CD4-positive, alpha-beta T cell treated with Interleukin-6 at 100 ng/mL for 8 hours (primary cell): ENCODE measurements at regions not wholly inside any gene's neighbourhood (a gene's known extent, or its start where the extent isn't known, plus 50 kb on each side); places are given as distances from the start of the nearest gene placed in this dataset.
"Not testable (repeated sequence)": the region's sequence is repeated elsewhere in the genome, so short reads cannot be mapped to it uniquely, and the experiment has no call there.

ENCODE experiments used
- DNase-seq: peaks from one replicate; pipeline ENCODE4 v3.0.0-alpha.2; 2020; ENCODE audit warnings: mixed read lengths, low spot score

GRCh38 chr7:9210114-9210513, 776.7 kb downstream of the NXPH1 start:
- DNase-seq = no peak

DNA sequence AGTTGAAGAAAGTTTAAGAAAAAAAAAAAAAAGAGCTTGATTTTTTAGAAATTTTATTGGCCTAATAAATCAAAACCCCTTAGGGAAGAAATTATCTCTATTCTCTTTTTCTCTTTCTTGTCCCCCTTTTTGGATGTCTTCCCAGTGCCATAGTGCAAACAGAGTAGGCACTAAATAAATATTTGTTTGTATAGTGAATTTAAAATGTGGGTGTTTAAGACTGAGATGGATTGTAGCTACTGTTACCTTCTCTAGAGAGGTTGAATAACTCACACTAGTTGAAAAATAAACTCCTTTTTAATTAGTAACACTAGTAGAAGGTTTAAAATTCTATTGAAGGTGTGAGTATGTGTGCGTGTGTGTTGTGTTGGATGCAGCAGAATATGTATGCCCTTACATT, 783.8 kb downstream of the NXPH1 start:
- DNase-seq = no peak

GRCh38 chr7:9226500-9226899, 793.1 kb downstream of the NXPH1 start:
- DNase-seq = no peak

GRCh38 chr7:9231630-9232121, 798.3 kb downstream of the NXPH1 start:
- DNase-seq = no peak

DNA sequence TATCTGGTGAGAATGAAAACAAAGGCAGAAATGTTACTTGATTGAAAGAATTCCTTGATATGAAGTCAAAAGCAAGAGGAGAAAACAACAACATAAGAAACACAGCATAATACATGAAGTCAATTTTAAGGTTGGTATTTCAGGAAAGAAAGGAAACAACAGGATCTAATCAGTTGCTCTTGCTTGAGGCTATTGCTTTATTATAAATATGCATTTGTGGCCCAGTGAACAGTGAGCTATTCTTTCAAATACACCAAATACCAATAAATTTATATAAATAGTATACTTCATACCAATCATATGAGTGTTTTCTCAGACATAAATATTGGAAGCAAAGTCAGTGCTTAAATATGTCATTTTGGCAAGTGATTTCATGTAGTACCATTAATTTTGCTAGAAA, 806.6 kb downstream of the NXPH1 start:
- DNase-seq = no peak

- no peak for DNase-seq
Measured at GRCh38 chr7:9241826-9242225, 808.4 kb downstream of the NXPH1 start.

GRCh38 chr7:9242636-9243035, 809.2 kb downstream of the NXPH1 start:
- DNase-seq = no peak

- no peak for DNase-seq
Measured at GRCh38 chr7:9250876-9251275, 817.5 kb downstream of the NXPH1 start.

GRCh38 chr7:9264395-9264794, 831.0 kb downstream of the NXPH1 start:
- DNase-seq = no peak

DNA sequence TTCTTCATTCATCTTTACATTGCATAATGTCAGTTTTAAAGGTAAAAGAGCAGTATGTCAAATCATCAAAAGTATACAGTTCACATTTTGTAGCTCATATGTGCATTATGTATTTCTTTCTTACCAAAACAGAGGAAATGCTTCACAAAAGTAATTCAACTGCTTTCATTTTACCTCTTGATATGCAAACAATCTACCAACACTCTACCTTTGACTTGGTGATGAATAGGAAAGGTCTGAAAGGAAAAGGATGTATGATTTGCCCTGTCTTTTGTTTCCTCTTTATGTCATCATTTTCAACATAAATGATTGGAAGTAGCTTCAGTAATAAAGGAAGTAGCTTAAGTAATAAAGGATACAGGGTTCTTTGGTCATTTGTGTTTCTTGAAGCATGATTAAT, 846.7 kb downstream of the NXPH1 start:
- no peak for DNase-seq

GRCh38 chr7:9283246-9283645, 849.8 kb downstream of the NXPH1 start:
- no peak for DNase-seq

DNA sequence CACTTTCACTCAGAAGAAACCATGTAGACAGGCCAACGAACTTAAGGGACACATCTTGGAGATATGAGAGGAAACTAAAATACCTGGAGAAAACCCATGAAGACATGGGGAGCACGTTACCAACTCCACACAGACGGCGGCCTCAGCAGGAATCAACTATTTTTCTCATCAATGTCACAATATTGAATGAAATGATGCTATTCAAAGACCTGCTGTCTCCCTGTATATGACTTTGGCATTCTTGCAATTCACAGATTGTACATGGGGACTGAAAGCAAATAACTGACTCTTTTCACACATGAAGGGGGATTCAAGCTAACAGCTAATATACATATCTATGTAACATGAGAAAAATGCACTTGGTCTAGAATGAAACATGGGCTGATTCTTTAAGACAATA, 869.0 kb downstream of the NXPH1 start:
- no peak for DNase-seq

- DNase-seq = no peak
Measured at GRCh38 chr7:9307131-9307530, 873.7 kb downstream of the NXPH1 start.

GRCh38 chr7:9324513-9324912, 891.1 kb downstream of the NXPH1 start:
- DNase-seq = no peak

DNA sequence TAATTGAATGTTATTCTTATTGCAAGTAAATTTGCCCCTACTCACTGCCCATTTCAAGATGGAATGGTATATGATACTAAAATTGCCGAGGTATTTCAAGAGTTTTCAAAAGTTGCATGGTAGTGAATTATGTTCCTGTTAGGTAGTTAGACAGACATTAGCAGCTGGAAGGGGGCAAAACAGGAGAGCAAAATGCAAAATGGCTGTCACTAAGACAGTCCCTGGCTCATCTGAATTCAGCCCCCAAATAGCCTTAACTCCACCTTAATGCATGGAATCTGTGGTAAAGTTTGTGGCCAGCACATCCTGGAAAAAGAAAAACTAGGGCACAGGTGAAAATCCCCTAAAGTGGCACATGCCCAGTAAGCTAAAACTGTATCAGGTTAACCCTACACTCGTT, 894.9 kb downstream of the NXPH1 start:
- no peak for DNase-seq

GRCh38 chr7:9349625-9350024, 916.2 kb downstream of the NXPH1 start:
- DNase-seq = no peak

DNA sequence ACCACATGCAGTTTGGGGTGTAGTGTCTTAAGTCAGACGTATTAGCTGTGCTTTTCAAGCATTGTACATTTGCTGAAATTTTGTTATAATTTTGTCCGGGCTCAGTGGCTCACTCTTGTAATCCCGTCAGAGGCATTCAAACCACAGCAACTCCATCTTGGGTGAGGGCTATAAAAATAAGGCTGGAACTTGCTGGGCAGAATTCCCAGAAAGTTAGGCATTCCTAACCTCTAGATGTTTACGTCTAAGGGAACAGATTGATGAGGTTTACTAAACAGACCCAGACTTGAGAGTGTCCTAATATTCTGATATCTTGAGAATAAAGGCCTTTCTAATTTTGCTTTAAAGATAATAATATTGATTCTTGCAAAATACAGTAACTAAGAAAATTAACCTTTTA, 957.8 kb downstream of the NXPH1 start:
- no peak for DNase-seq

DNA sequence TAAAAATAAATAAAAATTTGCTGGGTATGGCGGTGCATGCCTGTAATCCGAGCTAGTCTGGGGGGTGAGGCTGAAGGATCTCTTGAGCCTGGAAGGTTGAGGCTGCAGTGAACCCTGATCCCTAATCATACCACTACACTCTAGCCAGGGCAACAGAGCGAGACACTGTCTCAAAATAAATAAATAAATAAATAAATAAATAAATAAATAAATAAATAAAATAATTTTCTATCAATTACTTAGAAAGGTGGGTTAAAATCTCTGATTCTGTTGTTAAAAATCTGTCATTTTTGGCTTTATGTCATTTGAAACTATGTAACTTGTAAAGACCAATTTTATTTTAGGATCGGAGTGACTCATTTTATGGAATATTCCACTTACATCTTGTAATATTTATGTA, 958.6 kb downstream of the NXPH1 start:
- no peak for DNase-seq

GRCh38 chr7:9404386-9404785, 971.0 kb downstream of the NXPH1 start:
- DNase-seq = not testable (repeated sequence)

DNA sequence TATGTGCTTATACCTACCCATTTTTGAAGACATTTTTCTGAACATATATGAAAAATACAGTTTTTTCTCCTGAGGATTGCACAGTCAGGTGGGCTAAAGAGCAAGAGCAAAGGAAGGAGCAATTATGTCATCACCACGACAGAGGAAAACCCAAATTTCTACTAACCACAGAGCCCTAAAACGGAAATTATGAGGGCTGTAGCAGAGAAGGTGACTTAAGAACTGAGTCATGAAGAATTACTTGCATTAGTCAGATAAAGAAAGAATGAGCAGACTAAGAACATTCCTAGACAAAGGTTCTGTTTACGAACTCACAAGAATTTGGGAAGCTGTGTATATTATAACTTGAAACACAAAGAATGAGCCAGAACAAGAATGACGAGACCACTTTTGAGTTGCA, 974.4 kb downstream of the NXPH1 start:
- DNase-seq = no peak

- no peak for DNase-seq
Measured at GRCh38 chr7:9453521-9453920, 1020.1 kb downstream of the NXPH1 start.

DNA sequence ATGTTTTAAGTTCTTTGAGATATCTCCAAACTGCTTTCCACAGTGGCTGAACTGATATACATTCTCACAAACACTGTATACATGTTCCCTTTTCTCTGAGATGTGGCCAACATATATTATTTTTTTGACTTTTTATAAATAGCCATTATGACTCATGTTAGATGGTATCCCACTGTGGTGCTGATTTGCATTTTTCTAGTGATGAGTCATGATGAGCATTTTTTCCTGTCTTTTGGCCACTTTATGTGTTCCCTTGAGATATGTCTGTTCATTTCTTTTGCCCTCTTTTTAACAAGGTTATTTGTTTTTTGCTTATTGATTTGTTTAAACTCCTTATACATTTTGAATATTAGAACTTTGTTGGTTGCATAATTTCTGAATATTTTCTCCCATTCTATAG, 1055.1 kb downstream of the NXPH1 start:
- DNase-seq = no peak

DNA sequence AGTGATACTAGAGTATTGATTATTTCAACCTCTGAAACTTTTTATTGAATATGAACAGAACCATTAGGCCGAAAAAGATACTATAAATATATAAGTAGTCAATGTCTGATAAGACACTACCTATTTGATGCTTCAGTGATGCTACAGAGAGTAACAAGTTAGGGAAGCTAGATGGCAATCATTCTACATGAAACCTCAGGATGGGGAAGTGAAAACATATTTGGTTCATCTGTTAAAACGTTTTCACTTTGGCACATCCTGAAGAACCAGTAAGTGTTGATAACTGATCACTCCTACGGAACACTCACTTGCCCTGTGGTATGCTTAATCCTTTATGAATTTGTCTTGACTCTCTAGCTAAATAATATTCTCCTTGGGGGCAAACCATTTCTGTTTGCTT, 1064.9 kb downstream of the NXPH1 start:
- DNase-seq = no peak

DNA sequence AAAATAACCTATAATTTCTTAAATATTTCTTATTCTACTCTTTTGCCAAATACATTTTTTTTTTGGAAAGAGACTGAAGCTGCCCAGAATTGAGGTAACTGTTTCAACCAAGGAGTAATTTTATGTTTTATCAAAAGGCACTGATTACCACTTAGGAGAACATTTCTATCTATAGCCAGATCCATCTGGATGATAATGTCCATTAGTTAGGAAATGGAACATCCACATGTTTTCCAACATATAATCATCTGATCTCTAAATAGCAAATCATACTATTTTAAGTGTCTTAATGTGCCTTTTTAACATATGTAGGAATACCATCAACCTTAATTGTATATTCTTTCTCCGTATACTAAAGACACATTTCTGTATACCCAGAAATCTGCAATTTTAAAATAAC, 1068.9 kb downstream of the NXPH1 start:
- DNase-seq = no peak

GRCh38 chr7:9504678-9505077, 1071.3 kb downstream of the NXPH1 start:
- DNase-seq = no peak
